ENCODE measurements at regions not wholly inside any gene's neighbourhood (a gene's known extent, or its start where the extent isn't known, plus 50 kb on each side); places are given as distances from the start of the nearest gene placed in this dataset.

DNA sequence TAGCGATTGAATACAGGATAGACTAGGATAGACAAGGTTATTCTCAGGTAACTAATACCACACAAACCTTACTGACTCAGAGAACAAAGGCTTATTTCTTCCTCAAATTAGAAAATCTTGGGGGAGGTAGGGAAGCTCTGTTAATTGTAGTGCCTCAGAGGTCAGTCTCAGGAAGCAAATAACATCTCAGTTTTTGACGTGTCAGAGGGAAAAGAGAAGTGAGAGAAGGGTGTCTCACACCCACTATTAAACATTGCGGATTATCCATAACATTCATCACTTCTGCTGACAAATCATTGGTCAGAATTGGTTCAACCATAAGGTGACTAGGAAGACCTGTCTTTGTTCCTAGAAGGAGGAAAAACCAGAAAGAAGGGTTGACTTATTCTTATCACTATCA lies 579.4 kb upstream of the MIR17HG start:
- TF ChIP-seq, protein P1, sequence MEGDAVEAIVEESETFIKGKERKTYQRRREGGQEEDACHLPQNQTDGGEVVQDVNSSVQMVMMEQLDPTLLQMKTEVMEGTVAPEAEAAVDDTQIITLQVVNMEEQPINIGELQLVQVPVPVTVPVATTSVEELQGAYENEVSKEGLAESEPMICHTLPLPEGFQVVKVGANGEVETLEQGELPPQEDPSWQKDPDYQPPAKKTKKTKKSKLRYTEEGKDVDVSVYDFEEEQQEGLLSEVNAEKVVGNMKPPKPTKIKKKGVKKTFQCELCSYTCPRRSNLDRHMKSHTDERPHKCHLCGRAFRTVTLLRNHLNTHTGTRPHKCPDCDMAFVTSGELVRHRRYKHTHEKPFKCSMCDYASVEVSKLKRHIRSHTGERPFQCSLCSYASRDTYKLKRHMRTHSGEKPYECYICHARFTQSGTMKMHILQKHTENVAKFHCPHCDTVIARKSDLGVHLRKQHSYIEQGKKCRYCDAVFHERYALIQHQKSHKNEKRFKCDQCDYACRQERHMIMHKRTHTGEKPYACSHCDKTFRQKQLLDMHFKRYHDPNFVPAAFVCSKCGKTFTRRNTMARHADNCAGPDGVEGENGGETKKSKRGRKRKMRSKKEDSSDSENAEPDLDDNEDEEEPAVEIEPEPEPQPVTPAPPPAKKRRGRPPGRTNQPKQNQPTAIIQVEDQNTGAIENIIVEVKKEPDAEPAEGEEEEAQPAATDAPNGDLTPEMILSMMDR (conservative IDR thresholded peaks at IDR 0.05; ENCODE audit: low read depth, low read length), result no peak
- TF ChIP-seq EZH2phosphoT487 (IDR thresholded peaks at IDR 0.05; ENCODE audit: borderline replicate concordance, low read length), result no peak
